Panc1 (cell line): ENCODE measurements at regions not wholly inside any gene's neighbourhood (a gene's known extent, or its start where the extent isn't known, plus 50 kb on each side); places are given as distances from the start of the nearest gene placed in this dataset.
"Not testable (repeated sequence)": the region's sequence is repeated elsewhere in the genome, so short reads cannot be mapped to it uniquely, and the experiment has no call there.

Experiments used
- ATAC-seq: fragments of 200-7000 bp; cut with Tn5 transposase; 2 replicates; pipeline ENCODE4 v1.9.1; 2020; ENCODE audit warnings: mild to moderate bottlenecking, moderate library complexity
- BruUV-seq: library from RNA; stranded (reverse); fragments of 400-500 nt; replicated peaks from 2 replicates; lab custom pipeline; 2021; lab: Mats Ljungman, UMichigan
- CTCF ChIA-PET: fragments of 300-600 bp; sonication (Branson Sonifier 250); formaldehyde crosslinking; loops from one replicate; lab custom pipeline; 2022; ENCODE audit warnings: antibody characterized with exemption; lab: Charles Lee
- POLR2A ChIA-PET: fragments of 300-600 bp; sonication (Branson Sonifier 250); formaldehyde crosslinking; loops from one replicate; lab custom pipeline; 2022; ENCODE audit warnings: antibody characterized with exemption; lab: Charles Lee
- DNase-seq: peaks from one replicate; pipeline ENCODE4 v3.0.0-alpha.2; 2010; ENCODE audit warnings: low read depth, low spot score
- H3K27ac ChIP-seq: 2 replicates; pipeline ENCODE4 v1.5.1; 2011; ENCODE audit warnings: mild to moderate bottlenecking, low read length, inconsistent platforms
- H3K27me3 ChIP-seq: fragments of 200-500 bp; sonication (Bioruptor generic); 2 replicates; pipeline ENCODE4 v1.6.0; 2014; ENCODE audit warnings: low read length, inconsistent platforms; ENCODE audit not compliant: control insufficient read depth, insufficient read depth
- H3K36me3 ChIP-seq: fragments of 200-500 bp; sonication (Bioruptor generic); 2 replicates; pipeline ENCODE4 v1.5.1; 2014; ENCODE audit warnings: inconsistent platforms, mild to moderate bottlenecking, low read length, moderate library complexity; ENCODE audit not compliant: control insufficient read depth, insufficient read depth
- H3K4me1 ChIP-seq: 2 replicates; pipeline ENCODE4 v1.5.1; 2011; ENCODE audit warnings: inconsistent platforms, mild to moderate bottlenecking, low read length, moderate library complexity; ENCODE audit not compliant: control insufficient read depth, insufficient read depth
- H3K4me3 ChIP-seq, 2 experiments: 2 replicates each; pipeline ENCODE4 v1.5.1; 2011 to 2012; ENCODE audit warnings: low read depth in 2 of 2, low read length in 2 of 2, mild to moderate bottlenecking in 2 of 2, inconsistent platforms in 1 of 2, moderate library complexity in 1 of 2
- H3K9me3 ChIP-seq: fragments of 200-500 bp; sonication (Bioruptor generic); 2 replicates; pipeline ENCODE4 v1.5.1; 2014; ENCODE audit warnings: low read depth, mild to moderate bottlenecking, inconsistent platforms, low read length, moderate library complexity; ENCODE audit not compliant: control insufficient read depth, insufficient read depth
- POLR2AphosphoS5 ChIP-seq: IDR thresholded peaks from 2 replicates; pipeline ENCODE4 v1.6.1; 2012; ENCODE audit warnings: mild to moderate bottlenecking, low read depth, low read length, moderate library complexity
- REST ChIP-seq, 2 experiments: IDR thresholded peaks; 2 replicates each; pipeline ENCODE4 v1.6.1; 2011 to 2012; ENCODE audit warnings: low read depth in 2 of 2, control low read depth in 1 of 2, low read length in 1 of 2, mild to moderate bottlenecking in 1 of 2, moderate library complexity in 1 of 2; ENCODE audit not compliant: insufficient read depth in 1 of 2
- SIN3A ChIP-seq: IDR thresholded peaks from 2 replicates; pipeline ENCODE4 v1.6.1; 2012; ENCODE audit warnings: low read depth, mild to moderate bottlenecking, low read length, moderate library complexity, borderline replicate concordance; ENCODE audit not compliant: insufficient read depth
- TCF7L2 ChIP-seq: IDR thresholded peaks from 2 replicates; pipeline ENCODE4 v1.6.1; 2011; ENCODE audit warnings: mild to moderate bottlenecking, low read depth, low read length, inconsistent platforms
- in situ Hi-C: cut with HindIII; loops from 2 replicates; pipeline ENCODE4 v1.10.0; 2016; ENCODE audit warnings: low sequenced_read_pairs, low pct_unique_long_range_greater_than_20kb
- intact Hi-C: fragments of 100-400 bp; cut with micrococcal nuclease; formaldehyde crosslinking; loops from one replicate; pipeline ENCODE4 v1.10.0; 2022; ENCODE audit not compliant: unreplicated experiment
- TF ChIP-seq, protein P1 (sequence below): fragments of 450-650 bp; IDR thresholded peaks from 2 replicates; pipeline ENCODE4 v1.5.1; 2017; ENCODE audit warnings: mild to moderate bottlenecking

- intact Hi-C loops = no loop called here
- CTCF ChIA-PET = no interaction called here
- TF ChIP-seq, protein P1, sequence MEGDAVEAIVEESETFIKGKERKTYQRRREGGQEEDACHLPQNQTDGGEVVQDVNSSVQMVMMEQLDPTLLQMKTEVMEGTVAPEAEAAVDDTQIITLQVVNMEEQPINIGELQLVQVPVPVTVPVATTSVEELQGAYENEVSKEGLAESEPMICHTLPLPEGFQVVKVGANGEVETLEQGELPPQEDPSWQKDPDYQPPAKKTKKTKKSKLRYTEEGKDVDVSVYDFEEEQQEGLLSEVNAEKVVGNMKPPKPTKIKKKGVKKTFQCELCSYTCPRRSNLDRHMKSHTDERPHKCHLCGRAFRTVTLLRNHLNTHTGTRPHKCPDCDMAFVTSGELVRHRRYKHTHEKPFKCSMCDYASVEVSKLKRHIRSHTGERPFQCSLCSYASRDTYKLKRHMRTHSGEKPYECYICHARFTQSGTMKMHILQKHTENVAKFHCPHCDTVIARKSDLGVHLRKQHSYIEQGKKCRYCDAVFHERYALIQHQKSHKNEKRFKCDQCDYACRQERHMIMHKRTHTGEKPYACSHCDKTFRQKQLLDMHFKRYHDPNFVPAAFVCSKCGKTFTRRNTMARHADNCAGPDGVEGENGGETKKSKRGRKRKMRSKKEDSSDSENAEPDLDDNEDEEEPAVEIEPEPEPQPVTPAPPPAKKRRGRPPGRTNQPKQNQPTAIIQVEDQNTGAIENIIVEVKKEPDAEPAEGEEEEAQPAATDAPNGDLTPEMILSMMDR = no peak
- no peak for TF ChIP-seq TCF7L2
- TF ChIP-seq POLR2AphosphoS5 = no peak
- Histone ChIP-seq H3K9me3 (no peaks in the 10 kb centered on the region), H3K4me3 (no peak overlapping the region), H3K36me3 (no peaks in the 10 kb centered on the region), H3K27ac (no peak overlapping the region), H3K27me3 (no peaks in the 10 kb centered on the region), H3K4me1 (no peaks in the 10 kb centered on the region)
- in situ Hi-C loops = no loop called here
- POLR2A ChIA-PET = no interaction called here
- BruUV-seq = no TSS peak
- ATAC-seq (no peak), DNase-seq (no peak)
Observed at GRCh38 chr2:210946395-210946794, 390.0 kb downstream of the CPS1 start.

DNA sequence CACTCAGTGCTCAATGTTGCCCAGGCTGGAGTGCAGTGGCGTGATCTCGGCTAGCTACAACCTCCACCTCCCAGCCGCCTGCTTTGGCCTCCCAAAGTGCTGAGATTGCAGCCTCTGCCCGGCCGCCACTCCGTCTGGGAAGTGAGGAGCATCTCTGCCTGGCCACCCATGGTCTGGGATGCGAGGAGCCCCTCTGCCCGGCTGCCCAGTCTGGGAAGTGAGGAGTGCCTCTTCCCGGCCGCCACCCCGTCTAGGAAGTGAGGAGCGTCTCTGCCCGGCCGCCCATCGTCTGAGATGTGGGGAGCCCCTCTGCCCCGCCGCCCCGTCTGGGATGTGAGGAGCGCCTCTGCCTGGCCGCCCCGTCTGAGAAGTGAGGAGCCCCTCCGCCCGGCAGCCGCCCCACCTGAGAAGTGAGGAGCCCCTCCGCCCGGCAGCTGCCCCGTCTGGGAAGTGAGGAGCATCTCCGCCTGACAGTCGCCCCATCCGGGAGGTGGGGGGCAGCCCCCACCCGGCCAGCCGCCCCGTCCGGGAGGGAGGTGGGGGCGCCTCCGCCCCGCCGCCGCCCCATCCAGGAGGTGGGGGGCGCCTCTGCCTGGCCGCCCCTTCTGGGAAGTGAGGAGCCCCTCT is 394.1 kb downstream of the CPS1 start:
- H3K9me3 ChIP-seq, ATAC-seq, H3K4me1 ChIP-seq, POLR2A ChIA-PET, DNase-seq, CTCF ChIA-PET, H3K36me3 ChIP-seq, H3K27ac ChIP-seq, BruUV-seq, H3K27me3 ChIP-seq, in situ Hi-C loops, H3K4me3 ChIP-seq, intact Hi-C loops: not testable (repeated sequence)

- intact Hi-C loops = no loop called here
- Histone ChIP-seq H3K27ac (no peak overlapping the region), H3K9me3 (no peaks in the 10 kb centered on the region), H3K36me3 (no peaks in the 10 kb centered on the region), H3K4me1 (no peaks in the 10 kb centered on the region), H3K4me3 (no peak overlapping the region), H3K27me3 (no peaks in the 10 kb centered on the region)
- BruUV-seq = no TSS peak
- ATAC-seq = no peak
- ChIA-PET POLR2A (no interaction called here), CTCF (no interaction called here)
- in situ Hi-C loops = no loop called here
- TF ChIP-seq TCF7L2 = no peak
- TF ChIP-seq POLR2AphosphoS5 = no peak
- no peak for TF ChIP-seq SIN3A
- TF ChIP-seq, protein P1 = no peak
- no peak for TF ChIP-seq REST (IDR thresholded peaks at IDR 0.05; ENCODE audit: insufficient read depth in 1 of 2, low read depth in 2 of 2, low read length in 1 of 2)
- DNase-seq = no peak
Observed at GRCh38 chr2:210954386-210954907, 398.0 kb downstream of the CPS1 start.
